ENCODE measurements at regions not wholly inside any gene's neighbourhood (a gene's known extent, or its start where the extent isn't known, plus 50 kb on each side); places are given as distances from the start of the nearest gene placed in this dataset.

DNA sequence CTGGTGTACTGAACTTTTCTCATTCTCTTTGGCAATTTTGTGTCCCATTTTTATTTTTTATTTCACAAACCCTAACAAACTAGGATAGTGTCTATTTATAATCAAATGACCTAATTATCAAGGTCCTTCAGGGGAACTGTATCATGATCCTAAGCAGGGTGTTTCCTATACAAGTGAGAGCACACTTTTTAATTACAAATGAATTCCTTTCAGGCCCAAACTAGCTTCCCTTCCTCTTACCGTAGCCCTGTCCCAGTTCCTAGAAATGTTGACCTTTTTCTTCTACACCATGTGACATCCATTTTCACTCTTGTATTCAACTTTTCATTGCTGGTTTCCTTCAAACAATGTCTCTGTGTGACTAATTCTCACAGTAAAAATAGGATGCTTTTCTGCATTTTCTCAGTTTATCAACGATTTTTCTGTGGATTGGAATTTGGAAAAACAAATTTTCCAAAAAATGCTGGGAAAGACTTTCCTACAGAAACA is 411.4 kb downstream of the CCDC91 start:
- 21% methylated on average over 2 of the region's 2 CpGs for WGBS (ENCODE audit: insufficient coverage, low coverage, low lambda C conversion rate, missing lambda C conversion rate)
- DNase-seq (no peak), ATAC-seq (no peak)
- intact Hi-C loops (cut with DNase I) = no loop called here
- Histone ChIP-seq H3K9me3 (peaks cover 0 to under 1% (median 0%) of the 10 kb centered on the region in 4 donors), H3K4me1 (no peaks in the 10 kb centered on the region), H3K27ac (no peak overlapping the region), H3K36me3 (no peaks in the 10 kb centered on the region), H3K27me3 (no peaks in the 10 kb centered on the region), H3K4me3 (no peak overlapping the region)
- no peak for TF ChIP-seq CTCF (IDR thresholded peaks at IDR 0.05)
- no peak for TF ChIP-seq POLR2A (IDR thresholded peaks at IDR 0.05)

- DNase-seq (no peak), ATAC-seq (no peak)
- TF ChIP-seq CTCF (IDR thresholded peaks at IDR 0.05) (no peak), POLR2A (IDR thresholded peaks at IDR 0.05) (no peak)
- WGBS (ENCODE audit: insufficient coverage, low coverage, low lambda C conversion rate, missing lambda C conversion rate) = 59% methylated on average over 4 of the region's 4 CpGs
- intact Hi-C loops (cut with DNase I) = no loop called here
- H3K27me3 ChIP-seq = no peaks in the 10 kb centered on the region
- H3K36me3 ChIP-seq = no peaks in the 10 kb centered on the region
- no peaks in the 10 kb centered on the region for H3K4me1 ChIP-seq
- H3K4me3 ChIP-seq = no peak overlapping the region
- H3K27ac ChIP-seq = no peak overlapping the region
- H3K9me3 ChIP-seq = peaks cover 0 to 3% (median 0%) of the 10 kb centered on the region in 4 donors
Measured at GRCh38 chr12:28602786-28603185, 412.5 kb downstream of the CCDC91 start.

- H3K9me3 ChIP-seq = peaks cover 0 to 3% (median 0%) of the 10 kb centered on the region in 4 donors
- no peak for ATAC-seq
- intact Hi-C loops (cut with DNase I) = no loop called here
- H3K4me3 ChIP-seq = no peak overlapping the region
- TF ChIP-seq POLR2A (IDR thresholded peaks at IDR 0.05) (no peak), CTCF (IDR thresholded peaks at IDR 0.05) (no peak)
- no peaks in the 10 kb centered on the region for H3K36me3 ChIP-seq
- H3K4me1 ChIP-seq = no peaks in the 10 kb centered on the region
- H3K27me3 ChIP-seq = no peaks in the 10 kb centered on the region
- H3K27ac ChIP-seq = no peak overlapping the region
- WGBS (ENCODE audit: insufficient coverage, low coverage, low lambda C conversion rate, missing lambda C conversion rate) = 52% methylated on average over 5 of the region's 5 CpGs
- no peak for DNase-seq
Measured at GRCh38 chr12:28603239-28603638, 413.0 kb downstream of the CCDC91 start.

GRCh38 chr12:28603801-28604200 is 413.5 kb downstream of the CCDC91 start:
- DNase-seq (no peak), ATAC-seq (peak in 2 of 4 donors; percentile 32 to 56)
- H3K36me3 ChIP-seq = no peaks in the 10 kb centered on the region
- no peak overlapping the region for H3K27ac ChIP-seq
- intact Hi-C loops (cut with DNase I) = no loop called here
- no peak overlapping the region for H3K4me3 ChIP-seq
- TF ChIP-seq POLR2A (IDR thresholded peaks at IDR 0.05) (no peak), CTCF (IDR thresholded peaks at IDR 0.05) (no peak)
- no peaks in the 10 kb centered on the region for H3K4me1 ChIP-seq
- no peaks in the 10 kb centered on the region for H3K27me3 ChIP-seq
- peaks cover 0 to 3% (median 0%) of the 10 kb centered on the region in 4 donors for H3K9me3 ChIP-seq
- WGBS (ENCODE audit: insufficient coverage, low coverage, low lambda C conversion rate, missing lambda C conversion rate) = 91% methylated on average over 1 of the region's 1 CpG

DNA sequence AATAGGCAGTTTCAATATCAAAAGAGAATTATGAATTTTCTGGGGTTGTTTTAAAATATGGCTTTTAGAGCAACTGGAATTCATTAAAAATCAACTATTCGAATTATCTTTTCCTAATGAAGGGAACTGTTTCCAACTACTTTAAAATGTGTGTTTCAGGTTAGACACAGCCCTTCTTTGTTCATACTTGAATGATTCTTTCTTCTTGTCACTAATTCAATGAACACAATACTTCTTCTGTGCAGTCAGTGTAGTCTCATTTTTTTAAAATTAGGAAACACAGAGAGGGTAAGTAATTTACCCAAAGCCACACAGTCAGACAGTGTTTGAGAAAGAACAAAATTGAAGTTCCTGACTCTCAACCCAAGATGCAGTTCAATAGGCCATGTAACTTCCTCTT is 414.0 kb downstream of the CCDC91 start:
- ATAC-seq (no peak), DNase-seq (no peak)

More for the DNA sequence above, 414.0 kb downstream of the CCDC91 start:
- Histone ChIP-seq H3K9me3 (peaks cover 0 to 3% (median 0%) of the 10 kb centered on the region in 4 donors), H3K4me3 (no peak overlapping the region), H3K27me3 (no peaks in the 10 kb centered on the region), H3K4me1 (no peaks in the 10 kb centered on the region), H3K27ac (no peak overlapping the region), H3K36me3 (no peaks in the 10 kb centered on the region)
- WGBS (ENCODE audit: insufficient coverage, low coverage, low lambda C conversion rate, missing lambda C conversion rate) = 53% methylated on average over 1 of the region's 1 CpG
- intact Hi-C loops (cut with DNase I) = no loop called here
- TF ChIP-seq CTCF (IDR thresholded peaks at IDR 0.05) (no peak), POLR2A (IDR thresholded peaks at IDR 0.05) (no peak)

Measured in right lobe of liver (tissue), 6 donors.